Nephron (organoid): ENCODE measurements at regions not wholly inside any gene's neighbourhood (a gene's known extent, or its start where the extent isn't known, plus 50 kb on each side); places are given as distances from the start of the nearest gene placed in this dataset.

ENCODE experiments used
- H3K27ac Mint-ChIP-seq, 3 experiments: 2 replicates each; pipeline ENCODE4 v1.8.0; 2020; ENCODE audit warnings: mixed read lengths in 3 of 3, mild to moderate bottlenecking in 2 of 3, moderate library complexity in 1 of 3
- H3K27me3 Mint-ChIP-seq: 2 replicates; pipeline ENCODE4 v1.8.0; 2021; ENCODE audit warnings: low read depth, mild to moderate bottlenecking, moderate library complexity, mixed read lengths
- H3K36me3 Mint-ChIP-seq: 2 replicates; pipeline ENCODE4 v1.8.0; 2020; ENCODE audit warnings: low read depth, mixed read lengths
- H3K4me1 Mint-ChIP-seq: 2 replicates; pipeline ENCODE4 v1.8.0; 2020; ENCODE audit warnings: mixed read lengths
- H3K4me3 Mint-ChIP-seq, 3 experiments: 2 replicates each; pipeline ENCODE4 v1.8.0; 2020; ENCODE audit warnings: mild to moderate bottlenecking in 3 of 3, mixed read lengths in 3 of 3, moderate library complexity in 2 of 3
- H3K9me3 Mint-ChIP-seq: 2 replicates; pipeline ENCODE4 v1.8.0; 2020; ENCODE audit warnings: mixed read lengths
- TF ChIP-seq, protein P1 (sequence below), 3 experiments: fragments of 200-600 bp; sonication (generic); IDR thresholded peaks; one replicate each; pipeline ENCODE4 v1.5.0; 2021; ENCODE audit warnings: antibody characterized with exemption in 3 of 3; ENCODE audit not compliant: unreplicated experiment in 3 of 3

DNA sequence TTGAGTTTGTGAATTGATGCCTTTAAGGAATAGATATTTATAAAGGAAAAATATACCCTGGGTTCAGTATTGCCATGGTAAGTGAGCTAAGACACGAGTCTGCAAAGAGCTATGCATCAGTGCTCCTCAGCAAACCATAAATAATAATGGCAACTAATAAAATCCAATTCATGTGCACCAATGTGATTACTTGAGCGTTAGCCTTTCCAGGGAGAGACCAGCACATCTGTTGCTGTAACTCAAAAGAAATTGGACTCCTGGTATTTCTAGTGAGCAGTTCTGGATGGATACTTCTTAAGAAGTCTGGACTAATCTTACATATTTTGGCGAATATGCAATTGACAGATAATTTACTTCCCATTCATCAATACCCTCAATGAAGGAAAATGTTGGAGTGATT is 373.3 kb downstream of the ARHGEF28 start:
- Mint-ChIP-seq H3K9me3 (peaks cover 3% of the 10 kb centered on the region), H3K27ac (peak overlapping the region; percentile 56 to 69 (median 64))
- TF ChIP-seq, protein P1, sequence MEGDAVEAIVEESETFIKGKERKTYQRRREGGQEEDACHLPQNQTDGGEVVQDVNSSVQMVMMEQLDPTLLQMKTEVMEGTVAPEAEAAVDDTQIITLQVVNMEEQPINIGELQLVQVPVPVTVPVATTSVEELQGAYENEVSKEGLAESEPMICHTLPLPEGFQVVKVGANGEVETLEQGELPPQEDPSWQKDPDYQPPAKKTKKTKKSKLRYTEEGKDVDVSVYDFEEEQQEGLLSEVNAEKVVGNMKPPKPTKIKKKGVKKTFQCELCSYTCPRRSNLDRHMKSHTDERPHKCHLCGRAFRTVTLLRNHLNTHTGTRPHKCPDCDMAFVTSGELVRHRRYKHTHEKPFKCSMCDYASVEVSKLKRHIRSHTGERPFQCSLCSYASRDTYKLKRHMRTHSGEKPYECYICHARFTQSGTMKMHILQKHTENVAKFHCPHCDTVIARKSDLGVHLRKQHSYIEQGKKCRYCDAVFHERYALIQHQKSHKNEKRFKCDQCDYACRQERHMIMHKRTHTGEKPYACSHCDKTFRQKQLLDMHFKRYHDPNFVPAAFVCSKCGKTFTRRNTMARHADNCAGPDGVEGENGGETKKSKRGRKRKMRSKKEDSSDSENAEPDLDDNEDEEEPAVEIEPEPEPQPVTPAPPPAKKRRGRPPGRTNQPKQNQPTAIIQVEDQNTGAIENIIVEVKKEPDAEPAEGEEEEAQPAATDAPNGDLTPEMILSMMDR (IDR thresholded peaks at IDR 0.05; ENCODE audit: unreplicated experiment in 3 of 3): no peak

DNA sequence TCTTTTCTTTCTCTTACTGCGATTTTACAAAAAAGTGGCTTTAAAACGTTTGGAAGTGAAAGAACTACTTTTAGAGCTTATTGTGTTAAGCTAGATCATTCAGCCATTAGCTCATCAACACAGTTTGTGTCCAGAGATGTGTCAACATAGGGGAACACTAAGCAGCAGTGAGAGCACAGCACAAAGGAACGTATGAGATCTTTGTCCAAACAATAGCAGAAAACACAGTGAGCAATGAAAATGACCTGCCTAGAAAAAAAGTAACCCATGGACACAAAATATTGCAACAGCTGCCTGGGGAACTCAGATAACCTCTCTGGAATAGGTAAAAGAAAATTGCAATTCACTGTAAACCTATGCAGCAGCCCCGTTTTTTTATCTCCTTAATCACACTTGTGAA is 372.5 kb downstream of the ARHGEF28 start:
- Mint-ChIP-seq H3K27ac (peak overlapping the region; percentile 56 to 69 (median 64)), H3K27me3 (no peaks in the 10 kb centered on the region), H3K4me1 (peaks cover 56% of the 10 kb centered on the region), H3K36me3 (no peaks in the 10 kb centered on the region), H3K4me3 (no peak overlapping the region), H3K9me3 (peaks cover 6% of the 10 kb centered on the region)
- TF ChIP-seq, protein P1 (IDR thresholded peaks at IDR 0.05; ENCODE audit: unreplicated experiment in 3 of 3): no peak

More for the DNA sequence above, 373.3 kb downstream of the ARHGEF28 start:
- no peaks in the 10 kb centered on the region for H3K36me3 Mint-ChIP-seq
- no peak overlapping the region for H3K4me3 Mint-ChIP-seq
- H3K27me3 Mint-ChIP-seq: no peaks in the 10 kb centered on the region
- peaks cover 56% of the 10 kb centered on the region for H3K4me1 Mint-ChIP-seq

DNA sequence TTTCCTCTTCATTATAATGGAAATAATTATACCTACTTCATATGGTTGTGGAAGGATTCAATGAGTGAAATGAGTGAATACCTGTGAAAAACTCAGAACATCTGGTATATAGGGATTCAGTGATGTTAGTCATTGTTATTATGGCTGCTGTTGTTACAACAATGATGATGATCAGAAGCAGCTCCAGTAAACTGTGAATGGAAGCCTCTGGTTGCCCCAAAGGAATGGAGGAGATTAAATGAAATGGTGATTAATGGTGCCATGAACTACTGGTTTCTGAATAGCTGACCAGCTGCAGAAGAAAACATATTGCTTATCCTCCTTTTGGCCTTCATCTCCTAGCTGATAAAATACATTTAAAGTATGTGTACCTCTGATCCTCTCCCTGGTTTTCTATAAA is 372.0 kb downstream of the ARHGEF28 start:
- no peaks in the 10 kb centered on the region for H3K36me3 Mint-ChIP-seq
- H3K9me3 Mint-ChIP-seq: peaks cover 6% of the 10 kb centered on the region
- H3K4me1 Mint-ChIP-seq: peaks cover 56% of the 10 kb centered on the region
- TF ChIP-seq, protein P1 (IDR thresholded peaks at IDR 0.05; ENCODE audit: unreplicated experiment in 3 of 3): no peak
- no peak overlapping the region for H3K4me3 Mint-ChIP-seq
- H3K27ac Mint-ChIP-seq: peak overlapping the region; percentile 56 to 69 (median 64)
- no peaks in the 10 kb centered on the region for H3K27me3 Mint-ChIP-seq

DNA sequence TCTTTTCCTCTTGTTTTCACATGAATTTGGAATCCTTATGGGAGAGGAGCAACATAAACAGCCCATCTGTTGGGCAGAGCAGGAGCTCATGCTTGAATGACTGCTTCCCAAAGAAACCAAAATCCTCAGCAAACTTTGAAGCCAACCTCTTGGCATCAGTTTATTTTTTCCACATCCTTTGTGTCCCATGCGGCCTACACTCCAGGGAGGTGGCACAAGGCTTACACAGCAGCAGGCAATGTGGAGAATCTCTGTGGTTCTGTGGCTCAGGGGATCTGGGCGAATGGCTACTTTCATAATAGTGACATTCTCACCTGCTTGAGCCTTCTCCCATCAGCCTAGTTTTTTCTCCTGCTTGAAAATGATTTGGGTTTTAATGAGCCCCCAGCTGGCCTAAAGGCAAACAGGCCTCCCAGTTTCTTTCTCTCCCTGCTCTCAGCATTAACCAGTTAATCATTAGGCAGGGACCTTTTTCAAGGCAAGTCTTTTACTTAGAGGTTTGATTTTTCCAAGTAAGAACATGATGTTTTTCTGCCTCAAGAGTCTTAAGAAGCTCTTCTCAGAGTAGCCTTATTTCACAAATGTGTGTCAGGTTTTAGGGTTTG is 370.3 kb downstream of the ARHGEF28 start:
- Mint-ChIP-seq H3K27me3 (no peaks in the 10 kb centered on the region), H3K4me1 (peaks cover 55% of the 10 kb centered on the region), H3K9me3 (peaks cover 11% of the 10 kb centered on the region), H3K27ac (peak overlapping the region; percentile 69 to 90 (median 86)), H3K4me3 (no peak overlapping the region), H3K36me3 (no peaks in the 10 kb centered on the region)
- TF ChIP-seq, protein P1 (IDR thresholded peaks at IDR 0.05; ENCODE audit: unreplicated experiment in 3 of 3): no peak

DNA sequence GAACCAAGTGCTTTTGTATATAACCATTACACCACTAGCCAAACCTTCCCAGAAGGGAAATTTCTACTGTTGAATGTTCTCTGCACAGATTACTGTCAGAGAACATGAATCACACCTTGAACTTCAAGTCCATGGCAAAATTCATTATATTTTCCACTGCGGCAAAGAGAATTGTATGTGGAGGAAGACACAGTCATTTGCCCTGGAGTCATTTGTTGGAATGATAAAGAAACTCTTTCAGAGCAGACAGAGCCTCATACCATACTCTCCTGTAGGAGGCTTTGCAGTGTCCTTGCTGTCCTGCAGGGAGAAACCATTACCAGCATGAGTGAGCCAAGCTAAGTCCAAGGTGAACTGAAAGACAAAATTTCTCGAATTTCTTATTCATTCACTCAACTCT is 369.0 kb downstream of the ARHGEF28 start:
- no peaks in the 10 kb centered on the region for H3K27me3 Mint-ChIP-seq
- peaks cover 54% of the 10 kb centered on the region for H3K4me1 Mint-ChIP-seq
- peak overlapping the region in 1 of 3 experiments; percentile 54 for H3K27ac Mint-ChIP-seq
- no peaks in the 10 kb centered on the region for H3K36me3 Mint-ChIP-seq
- TF ChIP-seq, protein P1 (IDR thresholded peaks at IDR 0.05; ENCODE audit: unreplicated experiment in 3 of 3): no peak
- peaks cover 11% of the 10 kb centered on the region for H3K9me3 Mint-ChIP-seq
- no peak overlapping the region for H3K4me3 Mint-ChIP-seq
